ENCODE measurements at regions not wholly inside any gene's neighbourhood (a gene's known extent, or its start where the extent isn't known, plus 50 kb on each side); places are given as distances from the start of the nearest gene placed in this dataset.
A peak's percentile ranks its signal among the peaks of the same experiment; 100 is the strongest.

GRCh38 chr3:64352639-64352992 is 127.3 kb upstream of the PRICKLE2 start (continued):
- TF ChIP-seq KAT8 (IDR thresholded peaks at IDR 0.05; ENCODE audit: low read depth), result no peak
- no peak for TF ChIP-seq CREBBP (IDR thresholded peaks at IDR 0.05; ENCODE audit: low read depth, low read length)
- TF ChIP-seq FOXJ3 (CRISPR knock-in tag; IDR thresholded peaks at IDR 0.05), result no peak
- TF ChIP-seq CCAR2 (IDR thresholded peaks at IDR 0.05; ENCODE audit: low read depth, low read length), result no peak
- no peak for TF ChIP-seq IFI16 (CRISPR knock-in tag; IDR thresholded peaks at IDR 0.05)

- H3K27ac ChIP-seq (ENCODE audit: extremely low read depth, low read depth, low read length), result no peak overlapping the region
- no peak overlapping the region for H3K9ac ChIP-seq (ENCODE audit: insufficient read depth in 1 of 2, low read depth in 2 of 2, low read length in 2 of 2)
- no peak overlapping the region for H3K4me3 ChIP-seq
- TF ChIP-seq SPI1 (IDR thresholded peaks at IDR 0.05; ENCODE audit: borderline replicate concordance, low read depth, low read length) (peak; percentile 62; the same call in 1 of the 2 replicates), PATZ1 (CRISPR knock-in tag; IDR thresholded peaks at IDR 0.05; ENCODE audit: borderline replicate concordance) (no peak), ZBTB11 (CRISPR knock-in tag; IDR thresholded peaks at IDR 0.05) (peak in 1 of 3 experiments; percentile 46; a peak in 1 of 6 replicates)
- no peak for FAIRE-seq
- no peak overlapping the region for H2AFZ ChIP-seq (ENCODE audit: low read depth, low read length)
- no peaks in the 10 kb centered on the region for H3K79me2 ChIP-seq (ENCODE audit: control insufficient read depth, insufficient read depth, low read length)
- no peaks in the 10 kb centered on the region for H3K9me3 ChIP-seq (replicated peaks; ENCODE audit: control insufficient read depth, insufficient read depth, low read depth, low read length)
- POLR2A ChIA-PET, result no interaction called here
- no peak overlapping the region for H3K4me2 ChIP-seq (ENCODE audit: insufficient read depth, low read length)
- CTCF ChIA-PET (ENCODE audit: low intra/inter-chr PET ratio), result no interaction called here
- no peaks in the 10 kb centered on the region for H3K4me1 ChIP-seq (replicated peaks in 1 of 2; ENCODE audit: control insufficient read depth in 2 of 2, insufficient read depth in 2 of 2, low read length in 2 of 2)
- no peaks in the 10 kb centered on the region for H4K20me1 ChIP-seq (replicated peaks; ENCODE audit: control insufficient read depth, insufficient read depth, low read length)
- in situ Hi-C loops (cut with MboI), result no loop called here
- no TSS peak for BruUV-seq (replicated peaks)
- WGBS (ENCODE audit: insufficient coverage, low coverage, missing lambda C conversion rate), result 0% methylated on average over 6 of the region's 7 CpGs
- intact Hi-C loops (cut with micrococcal nuclease), result no loop called here
- no peaks in the 10 kb centered on the region for H3K36me3 ChIP-seq (ENCODE audit: control insufficient read depth, insufficient read depth, low read length)
- no peak for ATAC-seq
- no peak for DNase-seq (ENCODE audit: extremely low read depth in 1 of 4, low spot score in 3 of 4)
- no peaks in the 10 kb centered on the region; a peak in 1 of 5 replicates for H3K27me3 ChIP-seq (ENCODE audit: control insufficient read depth in 2 of 2, insufficient read depth in 2 of 2, low read length in 2 of 2)
- no peaks in the 10 kb centered on the region for H3K9me1 ChIP-seq (ENCODE audit: control insufficient read depth, insufficient read depth, low read length)
Measured at GRCh38 chr3:64351713-64352638, 126.7 kb upstream of the PRICKLE2 start.
